ENCODE measurements at regions not wholly inside any gene's neighbourhood (a gene's known extent, or its start where the extent isn't known, plus 50 kb on each side); places are given as distances from the start of the nearest gene placed in this dataset.

DNA sequence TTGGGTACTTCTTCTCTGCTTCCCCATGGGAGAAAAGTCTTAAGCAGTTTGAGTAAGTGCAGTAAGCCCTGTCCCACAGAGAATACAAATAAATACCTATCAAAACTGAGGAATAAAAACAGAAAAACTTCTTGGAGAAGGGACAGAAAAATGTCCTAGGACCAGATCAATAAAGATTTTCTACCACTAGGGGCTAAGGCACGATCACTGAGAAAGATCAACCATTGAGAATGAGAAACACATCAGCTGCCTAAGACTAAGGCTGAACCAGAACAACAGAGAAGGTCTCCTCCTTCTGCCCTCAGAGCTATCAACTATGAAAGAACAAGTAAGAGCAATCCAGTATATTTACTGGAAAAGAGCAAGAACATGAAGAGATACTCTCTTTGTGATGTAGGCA lies 763.6 kb upstream of the LRRTM1 start:
- no peak overlapping the region for H3K4me3 ChIP-seq (ENCODE audit: low read depth, low read length)
- no peak for DNase-seq (ENCODE audit: low read depth)
- TF ChIP-seq CTCF (IDR thresholded peaks at IDR 0.05; ENCODE audit: insufficient read depth, low read length) = no peak

DNA sequence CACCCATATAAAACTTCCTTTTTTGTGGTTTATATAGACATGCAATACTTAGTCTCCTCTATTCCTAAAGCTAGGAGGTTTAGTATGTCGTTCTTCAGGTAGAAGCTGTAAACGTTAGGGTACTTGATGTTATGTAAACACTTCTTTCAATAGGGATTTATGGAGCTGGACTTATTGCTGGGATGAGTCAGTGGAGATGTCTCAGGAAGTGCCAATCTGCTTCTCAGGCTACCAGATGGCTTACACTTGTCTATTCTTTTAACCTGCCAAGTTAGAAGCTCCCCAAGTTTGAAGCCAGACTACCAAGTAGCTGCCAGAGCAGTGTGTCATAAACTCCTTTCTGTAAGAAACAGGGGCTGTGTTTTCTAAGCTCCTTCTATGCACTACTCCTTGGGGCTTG lies 756.5 kb upstream of the LRRTM1 start:
- H3K4me3 ChIP-seq (ENCODE audit: low read depth, low read length) = no peak overlapping the region
- TF ChIP-seq CTCF (IDR thresholded peaks at IDR 0.05; ENCODE audit: insufficient read depth, low read length) = no peak
- DNase-seq (ENCODE audit: low read depth) = no peak

- no peak for TF ChIP-seq CTCF (IDR thresholded peaks at IDR 0.05; ENCODE audit: insufficient read depth, low read length)
- H3K4me3 ChIP-seq (ENCODE audit: low read depth, low read length) = no peak overlapping the region
- no peak for DNase-seq (ENCODE audit: low read depth)
These were observed 746.1 kb upstream of the LRRTM1 start for GRCh38 chr2:81050580-81051095.

GRCh38 chr2:81043681-81044080 lies 739.1 kb upstream of the LRRTM1 start:
- H3K4me3 ChIP-seq (ENCODE audit: low read depth, low read length) = no peak overlapping the region
- TF ChIP-seq CTCF (IDR thresholded peaks at IDR 0.05; ENCODE audit: insufficient read depth, low read length) = no peak
- no peak for DNase-seq (ENCODE audit: low read depth)

GRCh38 chr2:81007104-81007503 lies 702.6 kb upstream of the LRRTM1 start:
- no peak for DNase-seq (ENCODE audit: low read depth)
- no peak for TF ChIP-seq CTCF (IDR thresholded peaks at IDR 0.05; ENCODE audit: insufficient read depth, low read length)
- no peak overlapping the region for H3K4me3 ChIP-seq (ENCODE audit: low read depth, low read length)

- TF ChIP-seq CTCF (IDR thresholded peaks at IDR 0.05; ENCODE audit: insufficient read depth, low read length) = no peak
- no peak for DNase-seq (ENCODE audit: low read depth)
- H3K4me3 ChIP-seq (ENCODE audit: low read depth, low read length) = no peak overlapping the region
These were observed 698.4 kb upstream of the LRRTM1 start for GRCh38 chr2:81002906-81003305.

- no peak for DNase-seq (ENCODE audit: low read depth)
- H3K4me3 ChIP-seq (ENCODE audit: low read depth, low read length) = no peak overlapping the region
- no peak for TF ChIP-seq CTCF (IDR thresholded peaks at IDR 0.05; ENCODE audit: insufficient read depth, low read length)
These were observed 682.9 kb upstream of the LRRTM1 start for GRCh38 chr2:80987466-80987865.

Data from fibroblast of the aortic adventitia (primary cell).